ENCODE measurements at regions not wholly inside any gene's neighbourhood (a gene's known extent, or its start where the extent isn't known, plus 50 kb on each side); places are given as distances from the start of the nearest gene placed in this dataset.
"Not testable (repeated sequence)": the region's sequence is repeated elsewhere in the genome, so short reads cannot be mapped to it uniquely, and the experiment has no call there.

GRCh38 chr3:5917932-5918331 is 730.4 kb downstream of the EDEM1 start:
- TF ChIP-seq CTCF (IDR thresholded peaks at IDR 0.05 in 8 of 11, conservative IDR thresholded peaks at IDR 0.05 in 3 of 11) (no peak), POLR2AphosphoS5 (IDR thresholded peaks at IDR 0.05) (no peak), POLR2A (IDR thresholded peaks at IDR 0.05) (no peak)
- Histone ChIP-seq H3K27ac (no peak overlapping the region), H3K4me3 (no peak overlapping the region), H3K27me3 (replicated peaks in 1 of 7) (no peaks in the 10 kb centered on the region), H3K36me3 (no peaks in the 10 kb centered on the region), H3K4me1 (no peaks in the 10 kb centered on the region), H3K9me3 (peaks cover 0 to 8% (median 0%) of the 10 kb centered on the region in 8 donors)
- intact Hi-C loops (cut with DNase I; ENCODE audit: low total_unique reads), result no loop called here
- 88 to 96% (median 94%) methylated on average over 9 of the region's 9 CpGs for WGBS, 5 donors
- no peak for DNase-seq

DNA sequence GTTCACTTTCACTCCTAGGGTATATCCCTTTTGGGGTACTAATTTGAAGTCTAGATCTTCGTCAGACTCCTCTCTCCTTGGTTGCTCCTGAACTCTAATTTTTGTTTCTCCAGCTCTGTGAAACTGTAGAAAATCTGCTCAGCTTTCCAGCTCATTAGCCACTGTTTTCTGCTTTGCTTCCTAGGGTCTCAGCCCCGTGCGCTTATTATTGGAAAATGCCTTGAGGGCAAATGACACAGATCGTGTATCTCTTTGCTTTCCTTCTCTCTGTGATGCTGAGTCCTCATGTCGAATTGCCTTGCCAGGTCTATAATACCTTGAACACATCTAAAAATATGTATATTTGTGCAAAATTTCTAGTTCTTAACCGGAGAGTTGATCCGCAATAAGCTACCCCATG is 731.1 kb downstream of the EDEM1 start:
- no peak overlapping the region for H3K4me3 ChIP-seq
- H3K27ac ChIP-seq, result no peak overlapping the region
- DNase-seq, result no peak
- H3K4me1 ChIP-seq, result no peaks in the 10 kb centered on the region
- H3K36me3 ChIP-seq, result no peaks in the 10 kb centered on the region
- H3K9me3 ChIP-seq, result peaks cover 0 to 8% (median 0%) of the 10 kb centered on the region in 8 donors
- intact Hi-C loops (cut with DNase I; ENCODE audit: low total_unique reads), result no loop called here
- WGBS, 5 donors, result 67 to 86% (median 75%) methylated on average over 7 of the region's 7 CpGs
- TF ChIP-seq CTCF (IDR thresholded peaks at IDR 0.05 in 8 of 11, conservative IDR thresholded peaks at IDR 0.05 in 3 of 11) (no peak), POLR2A (IDR thresholded peaks at IDR 0.05) (no peak), POLR2AphosphoS5 (IDR thresholded peaks at IDR 0.05) (no peak)
- H3K27me3 ChIP-seq (replicated peaks in 1 of 7), result no peaks in the 10 kb centered on the region

DNA sequence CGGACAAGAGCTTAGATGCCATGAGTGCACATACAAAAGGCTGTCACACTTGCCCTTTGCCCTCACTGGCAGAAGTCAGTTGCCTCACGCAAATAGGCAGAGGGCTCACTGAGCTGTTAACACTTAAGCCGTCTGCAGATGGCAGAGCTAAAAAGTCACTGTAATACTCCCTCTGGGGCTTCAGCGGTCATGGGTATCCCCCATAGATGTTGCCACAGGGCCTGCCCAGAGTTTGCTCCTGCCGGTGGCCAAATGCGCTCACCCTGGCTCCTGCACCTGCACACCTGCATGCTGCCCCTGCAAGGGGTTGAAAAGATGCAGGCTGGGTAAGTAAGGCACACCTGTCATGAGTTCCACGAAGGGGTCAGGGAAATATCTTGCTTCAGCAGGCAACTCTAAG is 741.5 kb downstream of the EDEM1 start:
- Histone ChIP-seq H3K9me3 (peaks cover 0 to 3% (median 0%) of the 10 kb centered on the region in 8 donors), H3K27me3 (replicated peaks in 1 of 7) (no peaks in the 10 kb centered on the region), H3K36me3 (no peaks in the 10 kb centered on the region), H3K4me3 (no peak overlapping the region), H3K27ac (no peak overlapping the region), H3K4me1 (no peaks in the 10 kb centered on the region)
- TF ChIP-seq POLR2AphosphoS5 (IDR thresholded peaks at IDR 0.05), result no peak
- DNase-seq, result no peak
- intact Hi-C loops (cut with DNase I; ENCODE audit: low total_unique reads), result no loop called here
- WGBS, 5 donors, result 85 to 90% (median 87%) methylated on average over 4 to 7 of the region's 7 CpGs

- intact Hi-C loops (cut with DNase I; ENCODE audit: low total_unique reads); H3K27me3 ChIP-seq (replicated peaks in 1 of 7); H3K4me3 ChIP-seq; H3K4me1 ChIP-seq; H3K36me3 ChIP-seq; DNase-seq; H3K27ac ChIP-seq: not testable (repeated sequence)
- 34 to 81% (median 68%) methylated on average over 4 of the region's 4 CpGs for WGBS, 5 donors
- peaks cover 0 to 17% (median 9%) of the 10 kb centered on the region in 8 donors for H3K9me3 ChIP-seq
These were observed 756.6 kb downstream of the EDEM1 start for GRCh38 chr3:5944061-5944460.

- no peak for DNase-seq
- TF ChIP-seq POLR2AphosphoS5 (IDR thresholded peaks at IDR 0.05) (no peak), POLR2A (IDR thresholded peaks at IDR 0.05) (no peak), CTCF (IDR thresholded peaks at IDR 0.05 in 8 of 11, conservative IDR thresholded peaks at IDR 0.05 in 3 of 11) (no peak)
- 86 to 92% (median 89%) methylated on average over 1 of the region's 1 CpG for WGBS, 5 donors
- no peak overlapping the region for H3K27ac ChIP-seq
- no peak overlapping the region for H3K4me3 ChIP-seq
- no peaks in the 10 kb centered on the region for H3K9me3 ChIP-seq
- no peaks in the 10 kb centered on the region for H3K4me1 ChIP-seq
- H3K27me3 ChIP-seq (replicated peaks in 1 of 7), result no peaks in the 10 kb centered on the region
- intact Hi-C loops (cut with DNase I; ENCODE audit: low total_unique reads), result no loop called here
- no peaks in the 10 kb centered on the region for H3K36me3 ChIP-seq
These were observed 760.6 kb downstream of the EDEM1 start for GRCh38 chr3:5948084-5948483.

Data from spleen (tissue), 11 donors.